22Rv1 (cell line): ENCODE measurements at regions not wholly inside any gene's neighbourhood (a gene's known extent, or its start where the extent isn't known, plus 50 kb on each side); places are given as distances from the start of the nearest gene placed in this dataset.
"Not testable (repeated sequence)": the region's sequence is repeated elsewhere in the genome, so short reads cannot be mapped to it uniquely, and the experiment has no call there.

ENCODE experiments used
- ZFX ChIP-seq: fragments of 450-650 bp; IDR thresholded peaks from 2 replicates; pipeline ENCODE4 v1.6.1; 2017; ENCODE audit warnings: antibody characterized with exemption, borderline replicate concordance
- TF ChIP-seq, protein P1 (sequence below): fragments of 450-650 bp; IDR thresholded peaks from 2 replicates; pipeline ENCODE4 v1.5.1; 2017; ENCODE audit warnings: mild to moderate bottlenecking

DNA sequence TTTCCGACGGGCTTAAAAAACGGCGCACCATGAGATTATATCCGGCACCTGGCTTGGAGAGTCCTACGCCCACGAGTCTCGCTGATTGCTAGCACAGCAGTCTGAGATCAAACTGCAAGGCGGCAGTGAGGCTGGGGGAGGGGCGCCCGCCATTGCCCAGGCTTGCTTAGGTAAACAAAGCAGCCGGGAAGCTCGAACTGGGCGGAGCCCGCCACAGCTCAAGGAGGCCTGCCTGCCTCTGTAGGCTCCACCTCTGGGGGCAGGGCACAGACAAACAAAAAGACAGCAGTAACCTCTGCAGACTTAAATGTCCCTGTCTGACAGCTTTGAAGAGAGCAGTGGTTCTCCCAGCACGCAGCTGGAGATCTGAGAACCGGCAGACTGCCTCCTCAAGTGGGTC lies 117.5 kb upstream of the C9orf72 start:
- TF ChIP-seq, protein P1, sequence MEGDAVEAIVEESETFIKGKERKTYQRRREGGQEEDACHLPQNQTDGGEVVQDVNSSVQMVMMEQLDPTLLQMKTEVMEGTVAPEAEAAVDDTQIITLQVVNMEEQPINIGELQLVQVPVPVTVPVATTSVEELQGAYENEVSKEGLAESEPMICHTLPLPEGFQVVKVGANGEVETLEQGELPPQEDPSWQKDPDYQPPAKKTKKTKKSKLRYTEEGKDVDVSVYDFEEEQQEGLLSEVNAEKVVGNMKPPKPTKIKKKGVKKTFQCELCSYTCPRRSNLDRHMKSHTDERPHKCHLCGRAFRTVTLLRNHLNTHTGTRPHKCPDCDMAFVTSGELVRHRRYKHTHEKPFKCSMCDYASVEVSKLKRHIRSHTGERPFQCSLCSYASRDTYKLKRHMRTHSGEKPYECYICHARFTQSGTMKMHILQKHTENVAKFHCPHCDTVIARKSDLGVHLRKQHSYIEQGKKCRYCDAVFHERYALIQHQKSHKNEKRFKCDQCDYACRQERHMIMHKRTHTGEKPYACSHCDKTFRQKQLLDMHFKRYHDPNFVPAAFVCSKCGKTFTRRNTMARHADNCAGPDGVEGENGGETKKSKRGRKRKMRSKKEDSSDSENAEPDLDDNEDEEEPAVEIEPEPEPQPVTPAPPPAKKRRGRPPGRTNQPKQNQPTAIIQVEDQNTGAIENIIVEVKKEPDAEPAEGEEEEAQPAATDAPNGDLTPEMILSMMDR = not testable (repeated sequence)
- TF ChIP-seq ZFX = not testable (repeated sequence)
